ENCODE measurements at regions not wholly inside any gene's neighbourhood (a gene's known extent, or its start where the extent isn't known, plus 50 kb on each side); places are given as distances from the start of the nearest gene placed in this dataset.

- intact Hi-C loops (cut with DNase I) = no loop called here
- Histone ChIP-seq H3K36me3 (no peaks in the 10 kb centered on the region), H3K27ac (peak overlapping the region; percentile 17), H3K27me3 (no peaks in the 10 kb centered on the region), H3K4me1 (peaks cover 22% of the 10 kb centered on the region), H3K9me3 (peaks cover 9% of the 10 kb centered on the region), H3K4me3 (no peak overlapping the region)
- DNase-seq (ENCODE audit: extremely low spot score in 2 of 2) = no peak
- no peak for TF ChIP-seq CTCF (IDR thresholded peaks at IDR 0.05)
- no peak for TF ChIP-seq POLR2AphosphoS5 (IDR thresholded peaks at IDR 0.05; ENCODE audit: insufficient read depth in 1 of 2, low read depth in 1 of 2)
- TF ChIP-seq POLR2A (IDR thresholded peaks at IDR 0.05) = no peak
Observed at GRCh38 chr9:108662956-108663355, 192.8 kb downstream of the ACTL7B start.

GRCh38 chr9:108662091-108662875 lies 193.5 kb downstream of the ACTL7B start:
- peaks cover 9% of the 10 kb centered on the region for H3K9me3 ChIP-seq
- no peak for TF ChIP-seq POLR2A (IDR thresholded peaks at IDR 0.05)
- H3K36me3 ChIP-seq = no peaks in the 10 kb centered on the region
- peak overlapping the region; percentile 17 for H3K27ac ChIP-seq
- no peak overlapping the region for H3K4me3 ChIP-seq
- no peaks in the 10 kb centered on the region for H3K27me3 ChIP-seq
- intact Hi-C loops (cut with DNase I) = no loop called here
- DNase-seq (ENCODE audit: extremely low spot score in 2 of 2) = peak in 1 of 2 donors; percentile 62
- H3K4me1 ChIP-seq = peaks cover 22% of the 10 kb centered on the region

GRCh38 chr9:108656566-108656965 lies 199.2 kb downstream of the ACTL7B start:
- no peak for TF ChIP-seq POLR2AphosphoS5 (IDR thresholded peaks at IDR 0.05; ENCODE audit: insufficient read depth in 1 of 2, low read depth in 1 of 2)
- TF ChIP-seq CTCF (IDR thresholded peaks at IDR 0.05) = no peak
- TF ChIP-seq POLR2A (IDR thresholded peaks at IDR 0.05) = no peak
- no peak for DNase-seq (ENCODE audit: extremely low spot score in 2 of 2)
- Histone ChIP-seq H3K9me3 (peaks cover 9% of the 10 kb centered on the region), H3K27ac (no peak overlapping the region), H3K27me3 (no peaks in the 10 kb centered on the region), H3K4me1 (no peaks in the 10 kb centered on the region), H3K4me3 (no peak overlapping the region), H3K36me3 (no peaks in the 10 kb centered on the region)
- intact Hi-C loops (cut with DNase I) = no loop called here

GRCh38 chr9:108655818-108656217 lies 200.0 kb downstream of the ACTL7B start:
- intact Hi-C loops (cut with DNase I) = no loop called here
- no peak overlapping the region for H3K4me3 ChIP-seq
- no peaks in the 10 kb centered on the region for H3K4me1 ChIP-seq
- TF ChIP-seq POLR2A (IDR thresholded peaks at IDR 0.05) (no peak), POLR2AphosphoS5 (IDR thresholded peaks at IDR 0.05; ENCODE audit: insufficient read depth in 1 of 2, low read depth in 1 of 2) (no peak), CTCF (IDR thresholded peaks at IDR 0.05) (no peak)
- H3K27ac ChIP-seq = no peak overlapping the region
- DNase-seq (ENCODE audit: extremely low spot score in 2 of 2) = peak in 1 of 2 donors; percentile 37
- H3K27me3 ChIP-seq = no peaks in the 10 kb centered on the region
- H3K36me3 ChIP-seq = no peaks in the 10 kb centered on the region
- H3K9me3 ChIP-seq = peaks cover 9% of the 10 kb centered on the region

- no peaks in the 10 kb centered on the region for H3K4me1 ChIP-seq
- DNase-seq (ENCODE audit: extremely low spot score in 2 of 2) = no peak
- intact Hi-C loops (cut with DNase I) = no loop called here
- no peak overlapping the region for H3K4me3 ChIP-seq
- no peak overlapping the region for H3K27ac ChIP-seq
- H3K9me3 ChIP-seq = peaks cover 6% of the 10 kb centered on the region
- no peaks in the 10 kb centered on the region for H3K27me3 ChIP-seq
- no peaks in the 10 kb centered on the region for H3K36me3 ChIP-seq
- TF ChIP-seq POLR2A (IDR thresholded peaks at IDR 0.05) (no peak), CTCF (IDR thresholded peaks at IDR 0.05) (no peak), POLR2AphosphoS5 (IDR thresholded peaks at IDR 0.05; ENCODE audit: insufficient read depth in 1 of 2, low read depth in 1 of 2) (no peak)
Observed at GRCh38 chr9:108654566-108654965, 201.2 kb downstream of the ACTL7B start.

All from vagina (tissue), 2 donors.